ENCODE measurements at regions not wholly inside any gene's neighbourhood (a gene's known extent, or its start where the extent isn't known, plus 50 kb on each side); places are given as distances from the start of the nearest gene placed in this dataset.
"Not testable (repeated sequence)": the region's sequence is repeated elsewhere in the genome, so short reads cannot be mapped to it uniquely, and the experiment has no call there.

DNA sequence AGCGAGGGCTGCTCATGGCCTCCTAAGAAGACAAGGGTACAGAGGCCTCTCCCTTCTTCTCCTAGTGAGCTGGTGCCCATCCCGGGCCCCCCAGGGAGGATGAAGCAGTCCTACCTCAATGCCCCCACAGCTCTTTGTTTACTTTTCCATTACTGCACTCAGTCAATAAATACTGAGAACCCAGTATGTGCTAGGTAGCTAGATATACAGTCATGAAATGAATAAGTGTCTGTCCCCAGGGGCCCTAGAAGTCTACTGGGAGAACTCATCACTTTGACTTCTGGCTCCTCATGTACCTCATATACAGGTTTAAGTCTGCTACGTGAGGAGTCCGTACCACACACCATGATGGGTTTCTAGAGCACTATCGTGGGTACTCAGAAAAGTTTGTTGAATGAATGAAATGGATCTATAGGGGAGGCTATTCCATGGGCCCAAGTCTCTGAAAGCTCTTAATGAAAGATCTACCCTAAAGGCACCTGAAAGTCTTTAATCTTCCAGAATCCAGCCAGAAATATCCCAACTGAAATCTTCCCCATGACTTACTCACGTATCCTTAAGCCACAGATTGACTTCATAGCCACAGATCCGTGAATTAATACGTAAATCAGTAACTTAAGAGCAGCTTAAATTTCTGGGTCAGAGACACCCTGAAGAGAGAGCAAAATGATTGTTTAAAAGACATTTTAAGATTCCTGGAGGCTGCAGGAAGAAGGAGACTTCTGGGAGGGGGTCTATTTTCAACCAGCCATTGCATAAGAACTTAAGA lies 51.6 kb upstream of the POMP start:
- no peak for DNase-seq

DNA sequence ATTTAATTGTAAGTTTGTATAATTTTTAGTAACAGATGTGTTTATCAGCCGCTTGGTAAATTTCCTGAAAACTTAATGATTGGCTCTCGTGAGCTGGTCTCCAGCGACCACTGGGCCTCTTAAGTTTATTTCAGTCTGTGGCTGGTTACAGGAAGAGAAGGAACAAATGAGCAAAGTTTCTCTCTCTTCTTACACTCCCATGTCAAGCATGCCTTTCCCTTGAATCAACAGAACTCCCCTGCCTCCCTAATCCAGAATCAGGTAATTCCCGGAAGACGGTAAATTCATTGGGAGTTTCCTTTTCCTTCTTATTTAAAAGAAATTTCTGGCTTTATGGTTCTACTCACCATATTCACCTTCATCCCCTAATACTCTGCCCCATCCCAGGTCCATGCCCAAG lies 52.5 kb upstream of the POMP start:
- no peak for DNase-seq

DNA sequence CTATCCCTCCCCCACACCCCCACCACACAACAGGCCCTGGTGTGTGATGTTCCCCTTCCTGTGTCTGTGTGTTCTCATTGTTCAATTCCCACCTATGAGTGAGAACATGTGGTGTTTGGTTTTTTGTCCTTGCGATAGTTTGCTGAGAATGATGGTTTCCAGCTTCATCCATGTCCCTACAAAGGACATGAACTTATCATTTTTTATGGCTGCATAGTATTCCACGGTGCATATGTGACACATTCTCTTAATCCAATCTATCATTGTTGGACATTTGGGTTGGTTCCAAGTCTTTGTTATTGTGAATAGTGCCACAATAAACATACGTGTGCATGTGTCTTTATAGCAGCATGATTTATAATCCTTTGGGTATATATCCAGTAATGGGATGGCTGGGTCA lies 53.8 kb upstream of the POMP start:
- DNase-seq: not testable (repeated sequence)

DNA sequence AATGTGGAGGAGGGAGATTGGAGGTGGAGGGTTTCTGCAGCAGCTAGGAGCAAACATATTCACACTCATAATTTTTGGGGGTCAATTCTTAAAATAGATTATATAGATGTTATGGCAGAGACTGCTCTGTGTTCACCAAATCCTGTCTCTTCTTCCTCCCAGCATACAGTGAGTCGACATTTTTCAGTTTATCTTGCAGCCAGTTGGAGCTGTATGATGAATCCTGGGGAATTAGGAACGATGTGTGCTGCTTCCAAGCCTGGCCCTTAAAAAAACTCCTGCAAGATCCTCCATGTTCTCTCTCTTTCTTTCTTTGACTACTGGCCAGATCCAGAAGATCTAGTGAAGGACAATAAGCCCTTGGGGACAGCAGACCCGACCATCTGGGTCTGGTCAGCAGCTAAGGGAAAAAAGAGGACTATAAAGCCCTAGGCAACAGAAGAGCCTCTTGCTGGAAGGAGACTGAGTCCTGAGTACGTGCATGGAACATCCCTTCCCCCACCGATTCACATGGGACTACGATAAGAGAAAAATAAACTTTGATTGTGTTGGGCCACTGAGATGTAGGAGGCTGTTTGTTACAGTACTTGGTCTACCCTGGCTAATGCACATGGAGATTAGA lies 55.8 kb upstream of the POMP start:
- no peak for DNase-seq

DNA sequence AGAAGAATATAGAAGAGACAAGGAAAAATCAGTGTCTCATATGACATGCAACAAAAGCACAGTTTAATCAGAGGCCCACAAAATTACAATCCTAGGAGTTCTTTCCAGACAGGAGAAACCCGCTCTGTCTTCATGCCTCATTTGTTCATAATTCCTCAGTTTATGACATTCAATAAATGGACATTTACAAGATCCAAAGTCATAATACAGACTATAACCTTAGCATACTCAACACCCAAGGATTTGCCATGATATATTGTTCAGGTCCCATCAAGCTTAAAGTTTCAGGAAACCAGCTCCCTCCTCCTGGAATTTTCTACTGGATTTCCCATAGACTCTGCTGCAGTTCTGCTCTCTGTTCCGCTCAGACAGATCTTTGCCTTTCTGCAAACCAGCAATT lies 56.4 kb upstream of the POMP start:
- no peak for DNase-seq

DNA sequence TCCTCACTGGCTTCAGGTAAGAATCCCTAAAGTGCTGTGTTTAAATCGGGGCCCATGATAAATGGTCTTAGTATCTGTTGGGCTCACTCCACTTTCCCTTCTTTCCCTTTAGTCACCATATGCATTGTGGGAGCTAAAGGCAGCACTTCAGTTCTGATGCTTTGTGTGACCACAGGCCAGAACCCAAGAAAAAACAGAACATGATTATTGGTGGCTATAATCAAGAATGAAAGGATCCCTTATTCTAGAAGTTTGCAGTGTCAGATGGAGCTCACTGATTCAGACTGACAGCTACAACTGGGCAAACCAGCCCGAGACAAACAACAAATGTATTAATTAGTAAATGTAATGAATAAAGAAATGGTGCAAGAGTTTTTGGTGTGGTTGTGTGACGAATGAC lies 57.3 kb upstream of the POMP start:
- no peak for DNase-seq

DNA sequence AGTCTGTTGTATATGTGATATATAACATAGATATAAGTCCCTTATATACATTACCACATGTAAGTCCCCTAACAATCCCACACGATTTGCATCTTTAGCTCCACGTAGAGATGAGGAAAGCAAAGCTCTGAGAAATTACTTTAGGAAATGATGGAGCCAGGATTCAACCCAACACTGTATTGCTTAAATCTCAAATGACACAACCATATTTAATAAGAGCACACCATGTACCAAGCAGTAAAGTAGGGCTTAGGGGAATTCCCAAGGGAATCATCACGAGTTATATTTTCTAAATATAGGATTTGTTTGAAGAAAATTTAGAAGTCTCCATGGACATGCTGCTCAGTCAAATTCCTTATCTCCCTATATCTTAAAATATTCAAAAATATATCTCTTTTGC lies 61.3 kb upstream of the POMP start:
- no peak for DNase-seq

DNA sequence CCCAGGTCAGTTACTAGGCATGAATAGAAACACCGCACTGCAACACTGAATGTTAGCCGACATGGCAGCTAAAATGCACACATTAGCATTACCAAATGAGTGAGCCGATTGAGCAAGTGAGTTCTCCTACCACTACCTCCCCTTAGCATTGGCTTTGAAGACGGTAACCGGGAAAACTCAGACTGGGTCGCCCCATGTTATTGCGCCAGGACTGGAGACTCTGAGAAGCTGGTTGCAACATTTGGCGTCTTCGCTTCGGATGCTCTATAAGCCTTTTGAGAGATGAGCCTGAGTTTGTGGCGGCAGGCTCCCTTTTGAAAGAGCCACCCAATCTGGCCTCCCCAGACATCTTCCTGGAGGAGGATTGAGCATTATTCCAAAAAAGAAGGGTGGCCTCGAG lies 68.5 kb upstream of the POMP start:
- DNase-seq: no peak

DNA sequence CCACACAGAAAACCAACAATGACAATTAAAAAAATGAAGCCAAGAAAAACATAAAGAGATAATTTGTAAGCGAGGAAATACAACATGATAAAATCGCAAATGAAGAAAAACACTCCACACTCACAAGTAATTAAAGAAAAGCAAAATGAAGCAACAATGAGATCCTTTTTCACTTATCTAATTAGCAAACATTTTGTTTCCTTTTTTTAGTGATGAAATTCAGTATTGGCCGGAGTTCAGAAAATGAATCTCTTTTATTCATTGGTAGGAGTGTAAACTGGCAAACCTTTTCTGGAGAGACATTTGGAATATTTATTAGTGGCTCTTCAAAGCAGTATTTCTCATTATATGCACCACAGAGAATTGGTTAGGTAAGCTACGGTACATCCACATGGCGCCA lies 70.6 kb upstream of the POMP start:
- no peak for DNase-seq

DNA sequence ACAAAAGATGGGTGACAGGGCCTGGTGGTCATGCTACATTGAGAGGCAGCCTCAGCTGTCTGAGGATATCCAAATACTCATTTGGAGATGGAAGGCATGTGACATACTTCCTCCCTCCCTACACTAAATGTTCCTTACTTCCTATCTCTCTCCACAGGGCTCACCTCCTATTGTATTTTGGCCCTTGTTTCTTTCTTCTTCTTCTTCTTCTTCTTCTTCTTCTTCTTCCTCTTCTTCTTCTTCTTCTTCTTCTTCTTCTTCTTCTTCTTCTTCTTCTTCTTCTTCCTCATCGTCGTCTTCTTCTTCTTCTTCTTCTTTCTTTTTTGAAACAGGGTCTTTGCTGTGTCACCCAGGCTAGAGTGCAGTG lies 71.8 kb upstream of the POMP start:
- DNase-seq: no peak

DNA sequence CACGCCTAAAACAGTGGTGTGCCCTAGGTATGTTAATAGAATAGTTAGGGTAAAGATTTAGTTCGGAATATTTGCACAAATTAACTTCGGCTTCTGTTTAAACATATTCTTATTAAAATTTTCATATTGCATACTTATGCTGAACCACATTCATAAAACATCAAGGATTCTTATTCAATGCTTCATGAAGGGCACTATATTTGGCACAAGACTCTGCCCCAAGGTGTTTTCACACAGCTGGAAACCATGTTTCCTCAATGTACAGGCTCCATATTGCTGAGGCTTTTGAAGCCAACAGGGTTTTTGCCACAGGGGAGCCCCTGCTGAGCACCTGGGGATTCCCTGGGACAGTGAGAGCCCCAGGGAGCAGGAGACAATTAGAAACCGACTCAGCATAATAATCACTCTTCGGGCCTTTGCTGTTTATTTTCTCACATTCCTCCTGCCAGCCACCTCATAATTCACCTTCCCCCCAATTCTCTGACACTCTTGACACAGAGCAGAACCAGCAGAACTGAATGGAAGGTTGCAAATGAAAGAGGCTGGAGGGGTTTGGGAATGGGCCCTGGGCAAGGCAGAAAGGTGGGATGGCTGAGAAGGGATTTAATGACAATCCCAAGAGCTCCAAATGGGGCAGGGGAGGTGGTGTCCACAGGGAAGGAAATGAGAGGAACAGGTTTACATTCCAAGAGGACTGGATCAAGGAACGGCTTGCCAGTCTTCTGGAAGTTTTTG lies 72.3 kb upstream of the POMP start:
- no peak for DNase-seq

DNA sequence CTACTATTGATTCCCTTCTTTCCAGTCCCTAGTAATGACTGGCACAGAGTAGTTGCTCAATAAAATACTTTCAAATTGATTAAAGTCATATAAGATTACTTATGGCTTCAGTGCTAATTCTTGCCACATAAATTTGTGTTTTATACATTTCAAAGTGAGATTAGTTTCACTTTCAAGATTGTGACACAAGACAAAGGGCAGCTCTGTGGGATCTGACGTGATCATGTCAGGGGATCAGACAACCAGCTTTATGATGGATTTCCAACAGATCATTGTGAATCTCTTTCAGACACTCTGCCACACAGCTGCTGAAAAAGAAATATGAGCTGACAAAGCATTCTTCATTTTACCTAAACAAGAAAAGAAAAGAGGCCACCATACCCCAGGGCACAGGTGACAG lies 73.4 kb upstream of the POMP start:
- no peak for DNase-seq

DNA sequence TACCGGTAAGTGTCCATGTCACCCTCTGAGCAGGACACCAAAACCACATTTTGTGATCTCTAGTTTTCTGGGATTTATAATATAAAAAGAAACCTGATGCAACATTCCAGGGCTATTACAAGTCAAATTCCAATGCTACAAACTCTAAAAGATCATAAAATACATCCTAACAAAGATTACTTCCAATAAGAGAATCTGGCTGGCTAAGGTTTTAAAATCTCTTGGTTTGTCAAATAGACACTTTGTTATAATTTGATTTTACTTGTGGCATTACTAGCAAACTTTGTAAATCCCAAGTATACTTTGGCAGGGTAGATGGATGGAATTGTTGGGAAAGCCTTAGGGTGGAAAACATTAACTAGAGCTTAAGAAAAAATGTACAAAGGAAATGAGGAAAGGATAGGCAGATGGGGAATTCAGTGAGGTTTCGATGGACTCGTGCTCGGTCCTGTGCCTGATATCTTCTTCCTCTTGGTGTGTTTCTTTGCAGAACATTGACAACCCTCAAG lies 74.0 kb upstream of the POMP start:
- no peak for DNase-seq

DNA sequence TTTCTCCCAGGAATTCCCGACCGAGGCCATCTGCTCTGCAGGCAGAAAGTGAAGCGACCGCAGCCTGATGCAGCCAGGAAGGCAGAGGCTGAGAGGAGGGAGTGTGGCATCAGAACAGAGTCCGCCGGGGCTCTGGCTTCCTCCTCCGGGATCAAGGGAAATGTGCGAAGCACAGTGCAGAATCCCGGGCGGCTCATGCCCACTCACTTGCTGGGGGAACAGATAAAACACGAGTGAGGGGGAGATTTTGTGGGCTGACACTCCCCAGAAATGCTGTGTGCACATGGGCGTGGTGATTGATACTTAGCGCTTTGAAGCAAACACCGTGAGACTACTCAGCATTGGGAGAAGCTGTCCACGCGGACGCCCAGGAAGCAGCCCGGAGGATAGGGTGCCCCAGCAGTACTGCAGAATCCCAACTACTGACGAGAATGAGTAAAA lies 75.3 kb upstream of the POMP start:
- no peak for DNase-seq

DNA sequence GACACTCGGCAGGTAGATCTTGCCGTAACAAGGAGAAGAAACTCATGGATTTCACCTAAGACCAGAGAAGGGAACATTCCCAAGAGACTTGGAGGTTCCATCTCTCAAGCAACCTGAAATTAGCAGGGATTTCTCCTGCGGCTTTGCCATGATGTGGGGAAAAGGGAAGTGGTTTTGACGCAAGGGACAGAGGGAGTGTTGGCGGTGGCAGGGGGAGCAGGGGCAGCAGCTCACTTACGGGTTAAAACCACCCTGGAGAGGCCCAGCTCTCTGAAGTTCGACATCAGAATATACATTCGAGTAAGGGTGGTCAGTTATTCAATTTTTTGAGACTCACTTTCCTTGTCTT lies 76.1 kb upstream of the POMP start:
- DNase-seq: no peak

DNA sequence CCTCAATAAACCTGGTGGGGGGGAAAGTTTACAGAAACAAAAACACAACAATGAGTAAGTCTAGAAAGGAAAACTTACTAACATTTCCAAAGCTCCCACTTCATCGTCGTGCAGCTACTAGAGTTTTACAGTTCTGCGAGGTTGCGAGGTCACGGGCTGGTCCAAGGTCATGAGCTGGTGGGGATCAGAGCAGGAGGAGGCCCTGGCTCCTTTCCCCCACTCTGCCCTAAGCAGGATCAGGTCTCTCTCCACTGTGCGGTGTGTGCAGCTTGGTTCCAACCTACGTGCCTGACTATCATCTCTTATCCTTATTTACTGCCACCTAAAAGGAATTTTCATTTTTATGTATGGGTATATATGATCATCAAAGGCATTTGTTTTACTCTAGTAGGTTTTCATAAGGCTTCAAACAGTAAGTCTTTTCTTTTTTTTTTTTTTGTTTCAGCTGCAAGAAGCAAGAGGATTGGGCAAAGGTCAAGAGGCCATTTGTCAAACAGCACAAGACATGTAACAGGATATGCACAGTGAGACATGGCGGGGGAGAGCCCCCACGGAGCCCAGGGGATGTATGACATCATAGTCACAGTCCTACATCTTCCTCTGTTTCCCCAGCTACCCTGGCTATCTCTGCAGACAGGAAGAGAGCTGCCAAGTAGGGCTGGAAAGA lies 76.6 kb upstream of the POMP start:
- no peak for DNase-seq

DNA sequence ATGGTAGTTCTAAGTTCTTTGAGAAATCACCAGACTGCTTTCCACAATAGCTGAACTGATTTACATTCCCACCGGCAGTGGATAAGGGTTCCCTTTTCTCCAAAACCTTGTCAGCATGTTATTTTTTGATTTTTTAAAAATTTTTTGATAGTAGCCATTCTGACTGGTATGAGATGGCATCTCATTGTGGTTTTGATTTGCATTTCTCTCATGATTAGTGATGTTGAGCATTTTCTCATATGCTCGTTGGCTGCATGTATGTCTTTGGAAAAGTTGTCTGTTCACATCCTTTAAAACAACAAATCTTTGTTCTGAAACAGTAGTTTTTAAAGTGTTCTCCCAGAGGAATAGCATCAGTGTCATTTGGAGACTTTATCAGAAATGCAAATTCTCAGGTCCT lies 77.5 kb upstream of the POMP start:
- no peak for DNase-seq

DNA sequence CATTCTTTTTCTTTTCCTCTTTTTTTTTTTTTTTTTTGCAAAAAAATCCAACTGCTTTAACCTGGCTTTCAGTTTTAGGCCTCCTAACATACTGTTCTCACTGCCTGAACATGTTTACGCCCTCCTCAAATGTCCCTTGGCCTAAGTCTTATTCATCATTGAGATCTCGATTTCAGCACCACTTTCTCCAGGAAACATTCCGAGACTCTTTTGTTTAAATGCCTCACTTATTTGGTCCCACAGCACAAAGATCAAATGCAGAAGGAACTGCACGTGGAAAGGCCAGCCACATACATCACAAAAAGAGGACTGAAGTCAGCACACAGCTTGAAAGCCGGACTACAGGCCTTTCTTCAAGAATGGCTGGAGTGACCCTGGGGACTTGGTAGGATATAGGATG lies 79.2 kb upstream of the POMP start:
- no peak for DNase-seq

DNA sequence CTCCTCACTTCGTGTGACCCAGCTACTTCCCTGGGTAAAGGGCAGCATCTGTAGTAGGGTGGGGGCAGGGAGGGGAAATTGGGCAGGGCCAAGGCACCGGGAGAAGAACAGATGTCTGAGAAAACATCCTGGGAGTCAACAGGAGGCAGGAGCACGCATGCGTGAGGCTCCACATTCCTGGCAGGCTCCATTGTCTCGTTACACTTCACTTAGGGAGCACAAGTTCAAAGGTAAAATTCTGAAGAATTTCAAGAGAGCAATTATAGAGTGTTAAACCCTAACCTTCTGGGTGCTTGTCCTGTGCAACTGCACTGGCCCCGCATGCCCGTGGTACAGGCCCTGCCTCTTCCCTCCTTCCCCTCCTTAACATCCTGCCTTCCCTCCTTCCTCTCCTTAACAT lies 79.6 kb upstream of the POMP start:
- DNase-seq: no peak

DNA sequence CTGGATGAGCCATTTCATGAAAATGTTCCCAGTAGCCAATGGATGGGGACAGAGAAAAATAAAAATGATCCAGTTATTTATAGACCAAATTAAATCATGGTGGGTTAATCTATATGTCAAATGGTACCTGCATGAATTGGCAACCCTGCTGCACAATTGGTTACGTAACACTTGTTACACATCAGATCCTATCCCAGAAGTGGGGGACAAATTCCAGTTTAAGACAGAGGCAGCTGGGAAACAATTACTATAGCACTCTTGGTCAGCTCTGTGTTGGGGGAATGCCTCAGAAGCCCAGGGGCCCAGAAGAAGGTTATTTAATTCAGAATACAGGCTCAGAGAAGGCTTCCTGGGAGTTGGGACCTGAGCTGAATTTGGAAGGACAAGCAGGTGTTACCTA lies 81.1 kb upstream of the FLT1 start:
- no peak for DNase-seq

DNA sequence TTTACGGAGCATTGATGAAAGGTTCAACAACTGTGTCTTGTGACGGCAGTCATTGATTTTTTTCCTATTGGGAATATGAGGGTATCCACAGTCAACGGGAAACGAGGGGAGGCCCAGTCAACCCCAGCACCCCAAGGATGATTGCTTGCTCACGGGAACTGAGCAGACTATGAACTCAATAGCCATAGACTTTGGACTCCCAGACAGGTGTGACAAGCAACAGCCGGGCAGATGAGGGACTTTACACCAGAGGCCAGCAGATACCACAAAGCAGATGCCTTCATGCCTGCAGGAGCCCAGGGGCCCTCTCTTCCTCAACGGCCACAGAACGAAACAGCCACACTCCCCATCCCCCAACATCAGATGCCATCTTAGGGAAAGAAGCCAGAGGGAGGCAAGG lies 80.3 kb upstream of the FLT1 start:
- no peak for DNase-seq

DNA sequence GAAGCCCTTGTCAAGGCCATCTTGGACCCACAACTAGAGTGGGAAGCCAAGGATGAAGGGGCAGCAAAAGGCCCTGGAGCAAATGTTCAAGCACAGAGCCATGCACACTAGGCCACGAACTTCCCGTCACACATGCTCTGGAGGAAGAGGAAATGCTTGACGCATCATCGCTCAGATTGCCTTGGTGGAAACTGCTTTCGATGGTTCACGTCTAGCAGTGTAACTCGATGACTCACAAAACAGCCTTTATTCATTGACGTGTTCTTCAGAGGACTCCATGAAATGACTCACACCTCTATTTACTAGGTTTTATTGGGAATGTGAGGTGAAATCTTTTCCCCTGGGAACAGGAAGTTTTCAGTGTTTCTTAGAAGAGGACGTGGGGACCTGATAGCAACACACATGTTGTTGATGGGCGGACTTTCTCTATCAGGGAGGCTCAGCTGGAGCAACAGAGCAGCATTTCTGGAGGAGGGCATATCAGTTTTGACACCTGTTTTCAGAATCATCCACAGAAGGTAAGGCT lies 79.8 kb upstream of the FLT1 start:
- DNase-seq: no peak

DNA sequence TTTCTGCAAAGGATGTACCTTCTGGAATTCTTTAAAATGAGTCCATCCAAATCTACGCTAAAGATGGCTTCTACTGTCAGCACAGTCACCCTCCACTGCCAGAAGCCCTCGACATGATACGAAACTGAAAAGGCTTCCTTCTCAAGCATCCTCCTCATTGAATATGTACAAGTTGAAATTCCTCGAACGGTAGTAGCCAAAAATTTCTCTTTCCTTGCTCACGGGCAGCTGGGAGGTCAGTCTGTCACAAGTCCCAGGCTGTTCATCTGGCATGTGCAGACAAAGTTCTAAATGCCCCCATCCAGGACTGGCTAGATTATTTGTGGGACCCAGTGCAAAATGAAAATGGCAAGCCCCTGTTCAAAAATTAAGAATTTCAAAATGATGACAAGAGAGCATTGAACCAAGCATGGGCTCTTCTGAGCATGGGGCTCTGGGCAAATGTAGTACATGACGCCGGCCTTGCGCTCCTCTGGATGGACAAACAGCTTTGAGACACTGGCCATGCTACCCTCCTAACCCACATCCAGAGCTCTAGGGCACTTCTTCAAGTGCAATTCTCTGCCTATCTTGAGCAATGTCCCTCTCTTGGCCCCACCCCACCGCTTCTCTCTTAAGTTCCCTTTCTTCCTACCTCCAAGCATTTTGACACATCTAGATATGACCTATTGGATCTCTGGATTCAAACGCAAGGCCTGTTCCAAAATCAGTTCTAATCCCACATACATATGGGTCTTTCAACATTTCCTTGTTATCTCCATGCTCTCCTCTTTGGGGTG lies 78.9 kb upstream of the FLT1 start:
- no peak for DNase-seq
